DOHH2 (cell line): ENCODE measurements at regions not wholly inside any gene's neighbourhood (a gene's known extent, or its start where the extent isn't known, plus 50 kb on each side); places are given as distances from the start of the nearest gene placed in this dataset.

ENCODE experiments used
- CTCF ChIP-seq: fragments of 200-600 bp; sonication (generic); IDR thresholded peaks from one replicate; pipeline ENCODE4 v1.5.1; 2014; ENCODE audit warnings: antibody characterized with exemption, mild to moderate bottlenecking, low read depth, low read length; ENCODE audit not compliant: poor library complexity, severe bottlenecking
- EZH2phosphoT487 ChIP-seq: fragments of 200-600 bp; sonication (generic); IDR thresholded peaks from 2 replicates; pipeline ENCODE4 v1.6.1; 2017; ENCODE audit warnings: borderline replicate concordance, mild to moderate bottlenecking, antibody characterized with exemption, low read length, moderate library complexity, mixed read lengths

GRCh38 chr21:16676391-16676790 is 836.5 kb upstream of the CXADR start:
- TF ChIP-seq CTCF (no peak), EZH2phosphoT487 (no peak)
